Fibroblast of the conjunctiva (primary cell): ENCODE measurements at regions not wholly inside any gene's neighbourhood (a gene's known extent, or its start where the extent isn't known, plus 50 kb on each side); places are given as distances from the start of the nearest gene placed in this dataset.
A peak's percentile ranks its signal among the peaks of the same experiment; 100 is the strongest.

Experiments
- DNase-seq: peaks from one replicate; pipeline ENCODE4 v3.0.0-alpha.2; 2010; ENCODE audit warnings: low read depth

DNA sequence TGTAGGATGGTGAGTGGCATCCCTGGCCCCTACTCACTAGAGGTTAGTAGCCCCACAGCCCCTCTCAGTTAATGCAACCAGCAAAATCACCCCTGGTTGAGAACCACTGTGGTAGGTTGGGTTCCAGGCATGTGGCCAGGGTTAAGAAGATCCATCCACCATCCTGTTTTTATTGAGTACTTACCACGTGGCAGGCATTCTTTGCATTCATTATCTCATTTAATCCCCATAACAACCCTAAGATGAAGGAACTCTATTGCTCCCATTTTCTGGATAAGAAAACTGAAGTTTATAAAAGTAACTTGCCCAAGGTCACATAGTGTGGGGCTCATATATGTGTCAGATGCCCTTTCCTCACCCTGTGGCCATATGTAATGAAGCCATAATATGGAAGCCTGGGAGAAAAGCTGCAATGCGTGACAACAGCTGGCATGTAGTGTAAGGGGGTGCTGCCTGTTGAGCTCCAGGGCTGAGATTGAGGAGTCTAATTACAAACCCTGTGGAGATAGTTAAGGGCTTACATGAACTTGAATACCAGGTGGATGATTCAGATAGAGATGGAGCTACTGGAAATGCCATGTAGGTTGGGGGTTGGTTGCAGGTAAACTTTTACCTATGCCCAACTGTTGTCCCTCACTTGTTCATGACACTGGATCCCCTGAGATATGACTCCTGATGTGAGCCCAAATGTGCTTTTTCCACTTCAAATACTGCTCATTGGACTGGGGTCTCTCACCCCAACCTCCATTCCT, 100.2 kb upstream of the PGRMC2 start:
- DNase-seq, result no peak

DNA sequence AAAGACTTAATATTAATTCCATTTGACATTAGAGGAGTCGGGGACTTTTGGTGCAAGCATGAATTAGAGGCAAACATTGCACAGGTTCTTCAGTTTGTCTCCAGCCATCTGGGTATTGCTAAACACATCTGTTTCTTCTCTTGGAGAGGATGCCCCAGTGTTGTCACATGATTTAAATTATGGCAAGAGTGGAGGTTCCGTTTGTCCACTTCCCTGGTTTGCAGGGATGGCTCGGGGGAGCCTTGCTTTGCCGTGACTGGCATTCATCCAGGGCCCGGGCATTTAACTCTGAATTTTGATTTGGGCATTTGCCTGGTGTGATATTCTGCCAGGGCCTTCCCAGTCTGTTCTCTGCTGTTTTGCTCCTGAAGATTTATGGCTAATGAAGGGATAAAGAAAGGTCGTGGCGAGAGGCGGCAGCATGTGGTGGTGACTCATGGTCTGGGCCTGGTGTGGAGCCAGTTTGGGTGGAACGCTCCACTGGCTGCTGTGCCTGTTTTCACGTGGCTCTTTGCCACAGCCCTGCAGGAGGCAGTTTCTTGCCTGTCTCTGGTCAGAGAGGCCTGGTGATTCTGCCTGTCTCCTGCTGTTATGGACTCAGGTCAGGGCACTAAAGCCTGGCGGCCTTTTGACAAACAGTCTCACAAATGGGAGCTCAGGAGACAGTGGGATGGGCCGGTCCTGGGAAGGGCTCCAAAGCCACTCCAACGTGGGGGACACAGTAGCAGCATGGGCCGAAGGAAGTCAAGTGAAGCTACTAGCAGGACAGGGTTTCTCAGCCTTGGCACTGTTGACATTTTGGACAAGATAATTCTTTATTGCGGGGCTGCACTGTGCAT, 99.4 kb upstream of the PGRMC2 start:
- DNase-seq, result peak; percentile 95

DNA sequence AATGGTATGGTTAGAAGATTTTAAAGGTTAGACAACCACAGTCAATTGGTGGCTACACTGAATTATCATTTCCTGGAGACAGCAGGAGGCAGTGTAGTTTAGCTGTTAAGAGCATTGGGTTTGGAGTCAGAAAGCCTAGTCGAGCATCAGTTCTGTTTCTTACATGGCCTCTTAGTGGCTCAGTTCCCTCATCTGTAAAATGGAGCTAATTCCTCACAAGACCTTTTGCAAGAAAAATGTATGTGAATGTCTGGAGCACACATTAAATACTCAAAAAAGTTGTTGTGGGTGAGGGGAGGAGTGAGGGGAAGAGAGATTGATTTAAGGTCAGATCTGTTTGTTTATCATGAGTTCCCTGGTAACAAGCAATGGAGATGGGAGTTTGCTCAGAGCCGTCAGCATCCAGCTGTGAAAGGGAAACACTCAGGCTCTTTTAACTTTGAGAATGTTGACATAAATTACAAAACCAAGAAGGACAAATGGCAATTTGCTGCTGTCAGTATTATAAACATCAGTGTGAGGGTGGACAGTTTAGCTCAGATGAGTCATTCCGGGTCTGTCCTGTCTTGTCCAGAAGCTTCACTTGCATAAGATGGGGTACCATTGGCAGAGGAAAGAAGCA, 98.2 kb upstream of the PGRMC2 start:
- DNase-seq, result peak; percentile 49

DNA sequence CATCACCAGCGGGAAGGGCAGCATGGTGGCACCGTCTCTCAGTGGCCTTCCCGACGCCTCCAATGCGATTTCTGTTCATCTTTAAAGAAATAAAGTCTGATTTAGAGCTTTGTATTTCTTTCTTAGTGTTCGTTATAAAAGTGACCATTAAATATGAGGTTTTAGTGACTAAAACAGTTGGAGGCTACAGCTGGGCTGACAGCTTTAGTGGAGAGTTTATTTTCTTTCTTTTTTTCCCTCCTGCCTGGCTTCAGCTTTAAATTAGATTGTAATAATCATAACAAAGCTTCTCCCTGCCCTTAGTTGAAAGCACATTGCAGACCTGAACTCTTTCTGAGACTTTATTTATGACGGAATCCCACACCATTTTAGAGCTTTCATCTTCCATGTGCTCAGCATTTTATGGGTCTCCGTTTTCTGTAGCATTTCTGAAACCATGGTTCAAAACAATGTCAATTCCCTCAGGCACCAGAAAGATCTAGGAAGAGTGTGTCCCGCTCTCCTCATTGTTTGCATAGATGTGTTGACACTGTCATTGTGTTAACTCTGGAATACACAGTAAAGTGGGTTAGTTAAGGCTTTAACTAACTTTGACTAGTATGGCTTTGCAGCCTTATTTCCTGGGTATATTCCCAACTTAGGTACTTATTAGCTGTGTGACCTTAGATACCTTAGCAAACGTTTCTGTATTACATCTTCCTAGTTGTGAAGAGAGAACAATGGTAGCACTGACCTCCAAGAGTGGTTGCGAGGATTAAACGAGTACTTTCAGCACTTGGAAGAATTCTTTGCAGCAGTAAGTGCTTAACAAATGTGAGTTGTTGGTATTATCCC, 97.4 kb upstream of the PGRMC2 start:
- no peak for DNase-seq

DNA sequence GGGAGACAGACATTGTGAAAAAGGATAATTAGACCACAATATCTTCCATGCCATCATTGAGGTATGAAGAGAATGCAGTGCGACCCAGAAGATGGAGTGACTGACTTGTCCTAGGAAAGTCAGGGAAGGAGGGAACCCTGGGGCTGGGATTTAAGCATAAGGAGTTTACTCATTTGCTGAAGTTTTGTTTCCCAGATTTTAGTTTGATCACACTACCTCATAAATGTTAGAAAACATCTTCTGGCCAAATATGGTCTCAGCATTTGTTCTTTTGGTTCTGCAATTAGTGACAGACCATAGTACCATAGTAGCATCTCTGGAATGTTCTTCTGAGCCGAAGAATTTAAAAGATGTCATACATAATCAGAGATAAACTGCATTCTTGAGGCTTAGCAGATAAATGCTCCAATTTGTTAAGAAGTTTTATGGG, 96.5 kb upstream of the PGRMC2 start:
- DNase-seq, result no peak

DNA sequence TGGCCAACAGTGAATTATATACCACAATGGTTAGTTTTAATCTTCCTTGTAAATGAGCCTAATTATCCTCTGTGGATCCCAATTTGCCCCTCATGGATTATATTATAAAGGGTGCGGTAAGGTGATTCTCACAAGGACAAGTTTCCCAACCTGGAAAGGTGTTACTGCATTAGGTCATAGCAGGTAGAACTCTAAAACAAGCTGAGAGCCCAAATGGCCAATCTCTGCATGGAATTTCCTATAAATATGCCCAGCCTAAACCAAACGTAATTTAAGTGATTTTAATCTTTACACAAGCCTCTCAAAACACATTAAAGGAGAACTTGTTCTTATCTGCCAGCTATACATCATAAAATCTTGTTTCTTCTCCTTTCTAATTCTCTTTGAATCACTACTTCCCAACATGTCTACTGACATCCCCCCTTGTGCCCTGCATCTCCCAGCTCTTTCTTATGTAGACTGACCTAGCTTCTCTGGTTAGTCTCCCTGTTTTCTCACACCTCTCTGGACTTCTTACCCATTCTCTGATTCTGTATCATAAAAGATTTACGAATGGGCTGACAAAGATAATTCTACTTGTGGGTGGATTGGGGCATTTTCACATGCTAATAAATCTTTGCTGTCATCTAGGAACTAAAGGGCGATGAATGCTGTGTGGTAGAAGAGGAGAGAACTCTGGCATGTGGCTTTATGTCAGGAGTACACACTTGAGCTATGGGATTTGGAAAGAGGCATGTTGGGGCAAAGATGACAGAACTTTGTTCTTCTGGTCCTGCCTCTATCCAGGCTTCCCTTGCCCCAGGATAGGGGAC, 94.3 kb upstream of the PGRMC2 start:
- no peak for DNase-seq

DNA sequence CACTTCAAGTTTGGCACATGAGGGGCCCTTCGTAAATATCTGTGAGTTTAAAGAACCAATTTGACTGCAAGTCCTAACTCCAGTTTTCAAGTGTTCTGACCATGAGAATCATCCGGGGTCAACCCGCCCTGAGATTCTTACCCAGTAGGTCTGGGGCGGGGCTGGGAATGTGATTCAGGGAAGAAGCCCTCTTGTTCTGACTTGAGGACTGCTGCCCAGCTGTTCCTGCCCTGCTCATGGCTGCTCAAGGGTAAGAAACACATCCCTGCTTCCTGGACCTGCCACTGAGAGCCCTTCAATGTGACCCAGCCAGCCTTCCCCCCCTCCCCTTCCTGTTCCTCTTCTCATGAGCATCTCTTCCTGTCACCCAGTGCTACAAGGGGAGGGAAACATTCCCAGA, 92.7 kb upstream of the PGRMC2 start:
- DNase-seq, result no peak

DNA sequence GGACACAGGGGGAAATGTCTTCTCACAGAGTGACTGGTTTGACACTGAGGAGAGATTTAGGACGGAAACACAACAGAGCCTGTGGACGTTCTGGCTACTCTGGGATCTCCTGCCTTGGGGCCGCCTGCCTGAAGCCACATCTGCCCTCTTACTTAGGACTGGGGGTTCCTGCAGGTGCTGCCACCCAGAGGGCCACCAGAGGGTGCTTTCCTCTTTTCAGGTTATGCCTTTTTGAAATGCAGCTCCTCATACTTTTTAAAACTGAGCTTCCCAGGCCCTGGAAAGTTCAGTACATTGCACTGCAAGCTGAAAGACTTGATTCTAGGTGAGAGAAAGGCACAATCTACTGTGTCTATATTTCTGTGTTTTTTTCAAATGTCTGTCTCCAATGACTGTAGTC, 92.2 kb upstream of the PGRMC2 start:
- no peak for DNase-seq

DNA sequence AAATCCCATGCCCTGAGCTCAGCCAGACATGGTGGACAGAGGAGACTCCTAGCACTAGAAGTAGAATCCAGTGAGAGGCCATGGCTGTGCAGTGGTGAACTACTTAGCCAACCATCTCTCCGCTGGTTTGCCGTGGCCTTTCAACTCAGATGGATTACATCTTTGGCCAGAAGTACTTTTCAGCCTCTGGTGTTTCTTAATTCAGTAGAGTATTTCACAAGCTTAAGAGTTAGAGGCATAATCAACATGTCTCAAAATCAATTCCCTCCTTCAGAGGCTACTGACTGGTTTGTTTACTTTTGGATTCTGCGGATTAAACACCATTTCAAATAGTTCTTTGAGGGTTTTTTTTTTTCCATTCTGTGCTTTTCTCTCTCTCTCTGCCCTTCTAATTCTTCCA, 91.1 kb upstream of the PGRMC2 start:
- no peak for DNase-seq

DNA sequence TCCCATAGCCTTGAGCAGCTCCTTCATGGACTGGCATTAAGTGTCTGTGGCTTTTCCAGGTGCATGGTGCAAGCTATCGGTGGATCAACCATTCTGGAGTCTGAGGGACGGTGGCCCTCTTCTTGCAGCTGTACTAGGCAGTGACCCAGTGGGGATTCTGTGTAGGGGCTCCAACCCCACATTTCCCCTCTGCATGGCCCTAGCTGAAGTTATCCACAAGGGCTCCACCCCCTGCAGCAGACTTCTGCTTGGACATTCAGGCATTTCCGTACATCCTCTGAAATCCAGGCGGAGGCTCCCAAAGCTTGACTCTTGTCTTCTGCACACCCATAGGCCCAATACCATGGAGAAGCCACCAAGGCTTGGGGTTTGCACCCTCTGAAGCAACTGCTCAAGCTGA, 89.3 kb upstream of the PGRMC2 start:
- DNase-seq, result no peak

DNA sequence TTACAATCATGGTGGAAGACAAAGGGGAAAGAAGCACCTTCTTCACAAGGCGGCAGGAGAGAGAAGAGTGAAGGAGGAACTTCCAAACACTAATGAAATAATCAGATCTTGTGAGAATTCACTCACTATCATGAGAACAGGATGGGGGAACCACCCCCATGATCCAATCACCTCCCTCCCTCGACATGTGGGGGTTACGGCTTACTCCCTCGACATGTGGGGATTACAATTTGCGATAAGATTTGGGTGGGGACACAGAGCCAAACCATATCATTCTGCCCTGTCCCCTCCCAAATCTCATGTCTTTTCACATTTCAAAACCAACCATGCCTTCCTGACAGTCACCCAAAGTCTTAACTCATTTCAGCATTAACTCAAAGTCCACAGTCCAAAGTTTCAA, 88.7 kb upstream of the PGRMC2 start:
- no peak for DNase-seq

DNA sequence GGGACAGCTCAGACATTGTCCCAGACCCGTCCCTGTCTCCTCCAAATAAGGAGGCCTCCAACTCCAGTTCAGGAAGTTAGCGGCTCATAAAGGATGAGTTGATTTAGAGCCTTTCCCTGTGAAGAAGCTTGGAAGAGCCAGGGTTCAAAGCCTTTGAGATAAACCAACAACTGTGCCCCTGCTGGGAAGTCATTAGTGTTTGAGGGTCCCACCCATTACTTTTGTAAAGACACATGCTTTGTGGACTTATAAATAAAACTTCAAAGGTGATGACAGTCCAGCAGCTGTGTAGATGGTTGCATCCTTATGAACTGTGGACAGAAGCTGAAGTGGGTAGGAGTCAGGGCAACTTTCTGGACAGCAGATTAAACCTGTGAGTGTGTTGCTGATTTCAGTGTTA, 86.0 kb upstream of the PGRMC2 start:
- DNase-seq, result no peak

DNA sequence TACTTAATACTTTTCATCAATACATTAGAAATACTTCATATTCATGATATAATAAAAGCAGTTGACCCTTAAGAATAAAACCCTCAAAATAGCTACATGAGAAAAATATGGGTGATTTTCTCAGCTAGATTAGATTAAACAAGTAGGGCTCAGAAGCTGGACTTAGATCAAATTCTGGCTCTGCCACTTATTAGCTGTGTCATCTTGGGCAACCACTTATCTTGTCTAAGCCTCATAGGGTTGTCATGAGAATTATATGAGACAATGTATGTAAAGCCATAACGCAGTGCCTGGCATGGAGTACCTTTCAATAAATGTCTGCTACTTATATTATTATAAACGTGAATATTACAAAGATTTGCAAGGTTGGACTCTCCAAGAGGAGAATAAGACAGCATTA, 84.3 kb upstream of the PGRMC2 start:
- DNase-seq, result no peak

DNA sequence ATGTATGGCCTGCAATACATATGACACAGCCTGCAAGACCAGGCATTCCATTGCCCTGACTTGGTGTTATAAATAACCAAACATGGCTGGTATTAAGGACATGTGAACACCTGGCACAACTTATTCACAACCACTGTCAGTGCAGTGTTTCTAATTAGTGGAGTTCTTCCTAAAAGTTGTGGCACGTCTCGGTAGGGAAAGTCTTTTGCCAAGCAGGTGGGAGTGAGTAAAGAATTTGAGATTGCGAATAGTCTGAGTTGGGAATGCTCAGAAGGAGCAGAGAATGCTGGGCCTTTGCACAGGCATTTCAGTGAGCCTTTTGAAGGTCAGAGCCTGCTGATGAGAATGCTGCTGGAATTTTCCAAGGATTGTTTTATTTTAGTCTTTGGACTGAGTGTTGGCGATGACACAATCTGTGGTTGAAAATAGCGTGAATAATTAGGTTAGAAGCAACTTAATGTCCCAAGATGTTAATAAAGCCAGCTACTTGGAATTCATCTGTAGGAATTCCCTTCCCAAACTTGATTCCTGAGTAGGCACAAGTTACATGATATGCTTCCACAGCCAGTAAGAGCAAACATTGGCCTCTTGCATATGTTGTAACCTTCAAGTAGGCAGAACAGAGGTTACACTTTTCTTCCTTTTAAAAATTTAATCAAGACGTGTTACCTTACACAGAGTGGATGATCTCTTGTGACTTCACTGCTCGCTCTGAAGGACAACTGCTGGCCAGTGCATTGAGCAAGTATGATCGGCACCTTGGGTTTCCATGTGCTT, 83.6 kb upstream of the PGRMC2 start:
- DNase-seq, result no peak

DNA sequence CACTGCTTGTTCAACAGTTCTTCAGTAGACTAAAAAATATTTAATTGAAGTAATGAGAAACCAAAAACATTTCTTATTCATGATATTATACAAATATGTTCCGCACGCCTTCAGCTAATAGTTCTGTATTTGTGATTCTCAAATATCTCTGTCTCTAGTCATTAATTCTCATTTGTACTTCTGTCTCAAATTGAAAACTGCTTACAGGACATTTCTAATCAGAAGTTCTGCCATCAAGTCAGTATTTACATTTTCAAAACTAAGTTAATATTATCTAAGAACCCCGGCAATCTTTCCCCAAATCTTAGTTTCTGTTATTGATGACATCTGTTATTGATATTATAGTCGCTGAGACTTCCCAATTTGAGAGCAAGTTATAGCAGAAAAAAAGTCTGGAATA, 78.6 kb upstream of the PGRMC2 start:
- no peak for DNase-seq

DNA sequence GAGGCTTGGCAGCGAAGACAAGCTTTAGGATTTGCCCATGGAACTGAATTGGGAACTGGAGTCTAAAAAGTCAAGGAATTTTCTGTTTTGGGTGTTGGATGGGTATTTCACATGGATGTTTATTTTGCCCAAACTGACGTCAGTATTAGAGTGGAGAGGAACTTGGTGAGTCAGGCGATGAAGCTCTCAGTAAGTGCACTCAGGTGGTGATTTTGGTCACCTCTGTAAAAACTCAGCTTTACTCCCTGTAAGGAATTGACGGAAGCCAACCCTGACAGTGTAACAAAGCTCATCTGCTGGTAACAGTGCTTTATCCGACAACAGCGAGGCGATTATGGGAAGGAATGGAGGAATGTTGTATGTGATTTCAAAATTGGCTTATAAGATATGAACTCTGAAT, 77.0 kb upstream of the PGRMC2 start:
- DNase-seq, result no peak

DNA sequence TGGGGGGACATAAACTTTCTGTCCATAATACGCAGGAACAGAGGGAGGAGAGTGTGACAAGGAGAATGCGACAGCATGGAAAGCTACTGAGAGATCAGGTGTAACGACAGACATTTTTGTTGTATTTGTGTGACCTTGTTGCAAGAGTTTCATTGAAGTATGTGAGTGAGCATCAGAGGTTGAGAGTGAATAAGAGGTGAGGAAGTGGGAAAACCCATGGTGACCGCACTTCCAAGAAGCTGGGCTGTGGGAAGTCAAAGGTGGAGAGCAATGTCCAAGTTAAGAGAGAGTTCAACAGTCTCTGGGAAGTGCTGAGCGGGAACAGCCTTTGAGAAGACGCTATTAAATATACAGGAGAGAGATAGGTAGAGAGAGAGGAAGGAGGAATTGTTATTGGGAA, 76.4 kb upstream of the PGRMC2 start:
- DNase-seq, result no peak

DNA sequence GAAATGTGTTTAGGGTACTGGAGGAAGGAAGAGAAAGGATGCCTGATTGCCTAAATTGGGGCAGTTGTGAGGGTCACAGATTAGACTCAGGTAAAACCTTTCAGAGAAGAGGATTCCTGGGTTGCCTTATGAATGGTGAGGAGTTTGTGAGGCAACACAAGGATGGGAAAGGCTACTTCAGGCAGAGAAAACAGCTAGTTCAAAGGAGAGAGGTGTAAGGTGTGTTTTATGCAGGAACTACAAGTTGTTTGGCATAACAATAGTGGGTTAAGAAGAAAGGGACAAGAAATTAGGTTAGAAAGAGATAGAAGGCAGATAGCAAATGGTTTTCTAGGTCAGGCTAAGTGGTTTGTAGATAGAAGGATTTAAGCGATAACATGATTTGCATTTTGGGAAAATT, 75.1 kb upstream of the PGRMC2 start:
- no peak for DNase-seq

DNA sequence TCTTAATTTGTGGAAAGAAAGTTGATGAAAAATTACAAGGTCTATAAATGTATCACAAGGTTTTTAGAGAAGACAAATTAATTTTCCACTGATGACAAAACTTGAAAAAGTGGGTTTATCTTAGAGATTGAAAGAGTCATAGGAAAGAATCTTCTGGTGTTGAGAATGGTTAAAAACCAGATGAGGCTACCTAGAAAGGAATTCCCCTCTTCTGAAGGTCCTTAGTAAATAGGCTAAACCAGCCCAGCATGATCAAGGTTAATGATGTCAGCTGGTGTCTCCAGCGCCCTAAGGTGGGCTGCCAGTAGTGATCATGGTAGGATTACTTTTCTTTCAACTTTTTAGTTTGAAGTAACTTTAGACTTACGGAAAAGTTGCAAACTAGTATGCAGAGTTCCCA, 71.8 kb upstream of the PGRMC2 start:
- DNase-seq, result no peak

DNA sequence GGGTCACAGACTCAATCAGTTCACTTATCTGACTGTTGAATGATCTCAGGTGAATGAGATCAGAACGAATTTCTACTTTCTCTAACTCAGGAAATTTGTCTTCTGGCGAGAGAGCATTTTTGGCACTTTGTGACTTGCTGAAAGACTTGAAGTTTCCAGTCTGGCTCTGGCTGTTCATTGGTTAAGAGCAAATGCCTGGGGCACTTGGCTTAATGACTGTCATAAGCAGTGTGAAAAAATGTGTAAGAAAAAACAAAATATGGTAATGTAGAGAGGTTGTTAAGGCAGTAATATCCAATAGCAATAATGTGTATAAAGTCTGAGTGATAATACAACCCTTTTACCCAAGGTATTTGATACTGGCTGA, 71.3 kb upstream of the PGRMC2 start:
- DNase-seq, result no peak
